ENCODE measurements at regions not wholly inside any gene's neighbourhood (a gene's known extent, or its start where the extent isn't known, plus 50 kb on each side); places are given as distances from the start of the nearest gene placed in this dataset.
A peak's percentile ranks its signal among the peaks of the same experiment; 100 is the strongest.
"Not testable (repeated sequence)": the region's sequence is repeated elsewhere in the genome, so short reads cannot be mapped to it uniquely, and the experiment has no call there.

GRCh38 chr5:163916861-163917260 is 411.4 kb downstream of the MAT2B start:
- Histone ChIP-seq H3K27ac (ENCODE audit: low read depth, low read length) (no peak overlapping the region; the same call in 1 of the 2 replicates), H4K20me1 (ENCODE audit: low read depth, low read length) (no peaks in the 10 kb centered on the region), H3K9me2 (replicated peaks; ENCODE audit: insufficient read depth, low read length) (no peaks in the 10 kb centered on the region), H3K36me3 (ENCODE audit: low read length) (no peaks in the 10 kb centered on the region), H3K9ac (ENCODE audit: low read length) (no peak overlapping the region), H2AFZ (ENCODE audit: low read depth, low read length, severe bottlenecking) (no peak overlapping the region), H3K4me2 (ENCODE audit: low read depth, low read length, poor library complexity, severe bottlenecking) (peak overlapping the region; percentile 19), H3K9me3 (ENCODE audit: insufficient read depth, low read length) (no peaks in the 10 kb centered on the region), H3K4me3 (ENCODE audit: insufficient read depth, low read length, poor library complexity, severe bottlenecking) (no peak overlapping the region), H3K79me2 (ENCODE audit: insufficient read depth, low read length) (no peaks in the 10 kb centered on the region), H3F3A (ENCODE audit: insufficient read depth) (no peaks in the 10 kb centered on the region), H3K27me3 (ENCODE audit: low read length) (no peaks in the 10 kb centered on the region)
- no peak for TF ChIP-seq EZH2phosphoT487 (conservative IDR thresholded peaks at IDR 0.05; ENCODE audit: low read length)
- TF ChIP-seq, protein P1, sequence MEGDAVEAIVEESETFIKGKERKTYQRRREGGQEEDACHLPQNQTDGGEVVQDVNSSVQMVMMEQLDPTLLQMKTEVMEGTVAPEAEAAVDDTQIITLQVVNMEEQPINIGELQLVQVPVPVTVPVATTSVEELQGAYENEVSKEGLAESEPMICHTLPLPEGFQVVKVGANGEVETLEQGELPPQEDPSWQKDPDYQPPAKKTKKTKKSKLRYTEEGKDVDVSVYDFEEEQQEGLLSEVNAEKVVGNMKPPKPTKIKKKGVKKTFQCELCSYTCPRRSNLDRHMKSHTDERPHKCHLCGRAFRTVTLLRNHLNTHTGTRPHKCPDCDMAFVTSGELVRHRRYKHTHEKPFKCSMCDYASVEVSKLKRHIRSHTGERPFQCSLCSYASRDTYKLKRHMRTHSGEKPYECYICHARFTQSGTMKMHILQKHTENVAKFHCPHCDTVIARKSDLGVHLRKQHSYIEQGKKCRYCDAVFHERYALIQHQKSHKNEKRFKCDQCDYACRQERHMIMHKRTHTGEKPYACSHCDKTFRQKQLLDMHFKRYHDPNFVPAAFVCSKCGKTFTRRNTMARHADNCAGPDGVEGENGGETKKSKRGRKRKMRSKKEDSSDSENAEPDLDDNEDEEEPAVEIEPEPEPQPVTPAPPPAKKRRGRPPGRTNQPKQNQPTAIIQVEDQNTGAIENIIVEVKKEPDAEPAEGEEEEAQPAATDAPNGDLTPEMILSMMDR (IDR thresholded peaks at IDR 0.05; ENCODE audit: insufficient read depth, low read length, poor library complexity, severe bottlenecking), result no peak

- no peaks in the 10 kb centered on the region for H3K27me3 ChIP-seq (ENCODE audit: low read length)
- no peaks in the 10 kb centered on the region for H3K79me2 ChIP-seq (ENCODE audit: insufficient read depth, low read length)
- H3F3A ChIP-seq (ENCODE audit: insufficient read depth), result no peaks in the 10 kb centered on the region
- no peaks in the 10 kb centered on the region for H3K36me3 ChIP-seq (ENCODE audit: low read length)
- no peak overlapping the region for H3K9ac ChIP-seq (ENCODE audit: low read length)
- no peak overlapping the region for H3K4me2 ChIP-seq (ENCODE audit: low read depth, low read length, poor library complexity, severe bottlenecking)
- H4K20me1 ChIP-seq (ENCODE audit: low read depth, low read length), result no peaks in the 10 kb centered on the region
- H3K9me3 ChIP-seq (ENCODE audit: insufficient read depth, low read length), result no peaks in the 10 kb centered on the region
- no peak overlapping the region for H2AFZ ChIP-seq (ENCODE audit: low read depth, low read length, severe bottlenecking)
- TF ChIP-seq EZH2phosphoT487 (conservative IDR thresholded peaks at IDR 0.05; ENCODE audit: low read length), result no peak
- TF ChIP-seq, protein P1 (IDR thresholded peaks at IDR 0.05; ENCODE audit: insufficient read depth, low read length, poor library complexity, severe bottlenecking), result no peak
- no peak overlapping the region for H3K4me3 ChIP-seq (ENCODE audit: insufficient read depth, low read length, poor library complexity, severe bottlenecking)
- no peak overlapping the region for H3K27ac ChIP-seq (ENCODE audit: low read depth, low read length)
- no peaks in the 10 kb centered on the region for H3K9me2 ChIP-seq (replicated peaks; ENCODE audit: insufficient read depth, low read length)
Observed at GRCh38 chr5:163917747-163918146, 412.3 kb downstream of the MAT2B start.

DNA sequence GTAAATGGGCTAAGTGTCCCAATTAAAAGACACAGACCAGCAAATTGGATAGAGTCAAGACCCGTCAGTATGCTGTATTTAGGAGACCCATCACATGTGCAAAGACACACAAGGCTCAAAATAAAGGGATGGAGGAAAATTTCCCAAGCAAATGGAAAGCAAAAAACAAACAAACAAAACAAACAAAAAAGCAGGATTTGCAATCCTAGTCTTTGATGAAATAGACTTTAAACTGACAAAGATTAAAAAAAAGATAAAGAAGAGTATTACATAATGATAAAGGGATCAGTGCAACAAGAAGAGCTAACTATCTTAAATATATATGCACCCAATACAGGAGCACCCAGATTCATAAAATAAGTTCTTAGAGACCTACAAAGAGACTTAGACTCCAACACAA is 429.6 kb downstream of the MAT2B start:
- not testable (repeated sequence) for H3K36me3 ChIP-seq (ENCODE audit: low read length); H3K4me3 ChIP-seq (ENCODE audit: insufficient read depth, low read length, poor library complexity, severe bottlenecking); H3K27me3 ChIP-seq (ENCODE audit: low read length); H3K79me2 ChIP-seq (ENCODE audit: insufficient read depth, low read length); H3K9ac ChIP-seq (ENCODE audit: low read length); H2AFZ ChIP-seq (ENCODE audit: low read depth, low read length, severe bottlenecking); H3K9me3 ChIP-seq (ENCODE audit: insufficient read depth, low read length); H4K20me1 ChIP-seq (ENCODE audit: low read depth, low read length); H3K9me2 ChIP-seq (replicated peaks; ENCODE audit: insufficient read depth, low read length); H3K27ac ChIP-seq (ENCODE audit: low read depth, low read length); H3K4me2 ChIP-seq (ENCODE audit: low read depth, low read length, poor library complexity, severe bottlenecking); H3F3A ChIP-seq (ENCODE audit: insufficient read depth)

DNA sequence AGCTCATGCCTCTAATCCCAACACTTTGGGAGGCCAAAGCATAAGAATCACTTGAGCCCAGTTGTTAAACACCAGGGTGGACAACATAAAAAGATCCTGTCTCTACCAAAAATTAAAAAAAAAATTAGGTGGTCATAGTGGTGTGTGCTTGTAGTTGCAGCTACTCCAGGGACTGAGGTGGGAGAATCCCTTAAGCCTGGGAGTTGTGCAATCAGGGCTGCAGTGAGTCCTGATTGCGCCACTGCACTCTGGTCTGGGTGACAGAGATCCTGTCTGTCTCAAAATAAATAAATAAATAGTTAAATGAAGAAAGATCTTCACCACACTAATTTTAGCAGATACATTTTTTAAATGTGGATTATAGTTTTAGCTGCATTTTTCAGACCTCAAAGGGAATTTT is 433.2 kb downstream of the MAT2B start:
- no peaks in the 10 kb centered on the region for H3K79me2 ChIP-seq (ENCODE audit: insufficient read depth, low read length)
- H3K9ac ChIP-seq (ENCODE audit: low read length), result no peak overlapping the region
- no peaks in the 10 kb centered on the region for H4K20me1 ChIP-seq (ENCODE audit: low read depth, low read length)
- no peaks in the 10 kb centered on the region for H3F3A ChIP-seq (ENCODE audit: insufficient read depth)
- no peak overlapping the region for H3K4me2 ChIP-seq (ENCODE audit: low read depth, low read length, poor library complexity, severe bottlenecking)
- H3K4me3 ChIP-seq (ENCODE audit: insufficient read depth, low read length, poor library complexity, severe bottlenecking), result no peak overlapping the region
- no peak overlapping the region for H3K27ac ChIP-seq (ENCODE audit: low read depth, low read length)
- no peaks in the 10 kb centered on the region for H3K9me3 ChIP-seq (ENCODE audit: insufficient read depth, low read length)
- H2AFZ ChIP-seq (ENCODE audit: low read depth, low read length, severe bottlenecking), result no peak overlapping the region
- TF ChIP-seq, protein P1 (IDR thresholded peaks at IDR 0.05; ENCODE audit: insufficient read depth, low read length, poor library complexity, severe bottlenecking), result no peak
- TF ChIP-seq EZH2phosphoT487 (conservative IDR thresholded peaks at IDR 0.05; ENCODE audit: low read length), result no peak
- H3K36me3 ChIP-seq (ENCODE audit: low read length), result no peaks in the 10 kb centered on the region
- H3K9me2 ChIP-seq (replicated peaks; ENCODE audit: insufficient read depth, low read length), result no peaks in the 10 kb centered on the region
- H3K27me3 ChIP-seq (ENCODE audit: low read length), result no peaks in the 10 kb centered on the region

All from SU-DHL-6 (cell line).